GM12865 (cell line): ENCODE measurements at regions not wholly inside any gene's neighbourhood (a gene's known extent, or its start where the extent isn't known, plus 50 kb on each side); places are given as distances from the start of the nearest gene placed in this dataset.

ENCODE experiments used
- DNase-seq: peaks from one replicate; pipeline ENCODE4 v3.0.0; 2010; ENCODE audit warnings: low read depth
- H3K4me3 ChIP-seq: 2 replicates; pipeline ENCODE4 v1.5.1; 2011; ENCODE audit warnings: mild to moderate bottlenecking, low read depth, low read length, control low read depth
- CTCF ChIP-seq: IDR thresholded peaks from 2 replicates; pipeline ENCODE4 v1.5.1; 2011; ENCODE audit warnings: low read length, control low read depth, low read depth, inconsistent platforms; ENCODE audit not compliant: insufficient read depth; ENCODE audit errors: missing control alignments

- DNase-seq: no peak
- no peak for TF ChIP-seq CTCF
- H3K4me3 ChIP-seq: no peak overlapping the region
Measured at GRCh38 chr18:53795610-53796009, 428.9 kb downstream of the MBD2 start.

- no peak for TF ChIP-seq CTCF
- H3K4me3 ChIP-seq: no peak overlapping the region
- DNase-seq: no peak
Measured at GRCh38 chr18:53795061-53795460, 429.4 kb downstream of the MBD2 start.

- H3K4me3 ChIP-seq: no peak overlapping the region
- TF ChIP-seq CTCF: no peak
Measured at GRCh38 chr18:53792762-53793161, 431.7 kb downstream of the MBD2 start.

GRCh38 chr18:53790786-53791185, 433.7 kb downstream of the MBD2 start:
- DNase-seq: no peak
- TF ChIP-seq CTCF: no peak
- no peak overlapping the region for H3K4me3 ChIP-seq

More at GRCh38 chr18:53792762-53793161, 431.7 kb downstream of the MBD2 start:
- no peak for DNase-seq

- H3K4me3 ChIP-seq: no peak overlapping the region
- no peak for DNase-seq
- TF ChIP-seq CTCF: no peak
Measured at GRCh38 chr18:53789376-53790247, 434.9 kb downstream of the MBD2 start.

GRCh38 chr18:53785811-53786210, 438.7 kb downstream of the MBD2 start:
- H3K4me3 ChIP-seq: no peak overlapping the region
- DNase-seq: no peak
- TF ChIP-seq CTCF: no peak

GRCh38 chr18:53784253-53784652, 440.2 kb downstream of the MBD2 start:
- no peak for DNase-seq
- H3K4me3 ChIP-seq: no peak overlapping the region
- TF ChIP-seq CTCF: no peak
